HepG2 (cell line): ENCODE measurements at regions not wholly inside any gene's neighbourhood (a gene's known extent, or its start where the extent isn't known, plus 50 kb on each side); places are given as distances from the start of the nearest gene placed in this dataset.

Experiments used
- ATAC-seq: fragments of 200-7000 bp; cut with Tn5 transposase; 3 replicates; pipeline ENCODE4 v1.9.1; 2020; ENCODE audit warnings: mild to moderate bottlenecking, moderate library complexity
- BruUV-seq: library from RNA; stranded (reverse); fragments of 400-500 nt; replicated peaks from 2 replicates; lab custom pipeline; 2021; lab: Mats Ljungman, UMichigan
- CTCF ChIA-PET: fragments of 300-600 bp; formaldehyde crosslinking; extraction: SDS; loops from one replicate; lab custom pipeline; 2021; ENCODE audit warnings: low total read pairs, inconsistent platforms, low intra/inter-chr PET ratio; lab: Yijun Ruan, JAX
- POLR2A ChIA-PET: fragments of 350-600 bp; sonication (Branson Sonifier 250); formaldehyde crosslinking; loops from one replicate; lab custom pipeline; 2020; ENCODE audit warnings: antibody characterized with exemption, inconsistent platforms; lab: Yijun Ruan, JAX
- DNase-seq: peaks from one replicate; pipeline ENCODE4 v3.0.0-alpha.2; 2015; ENCODE audit warnings: low spot score
- FAIRE-seq: peaks from 3 replicates; lab custom pipeline; 2011; peaks lifted over from hg19 to GRCh38; lab: Jason Lieb, UNC
- H2AFZ ChIP-seq: one replicate; pipeline ENCODE4 v1.6.1; 2011; ENCODE audit warnings: low read length, inconsistent platforms
- H3K27ac ChIP-seq: fragments of 300-600 bp; 3 replicates; pipeline ENCODE4 v1.8.0; 2011; ENCODE audit warnings: mixed run types, mild to moderate bottlenecking, mixed read lengths, low read length, inconsistent platforms; ENCODE audit not compliant: insufficient read depth; ENCODE audit errors: extremely low read length
- H3K27me3 ChIP-seq, 2 experiments: fragments of 200-600 bp in 1 of 2; 2 replicates in 1 of 2; 3 replicates in 1 of 2; pipeline versions ENCODE4 v1.6.0 to v1.8.0; 2011; ENCODE audit warnings: low read length in 2 of 2, mild to moderate bottlenecking in 2 of 2, moderate library complexity in 2 of 2, inconsistent platforms in 1 of 2; ENCODE audit not compliant: insufficient read depth in 2 of 2, control insufficient read depth in 1 of 2
- H3K36me3 ChIP-seq, 2 experiments: fragments of 200-600 bp in 1 of 2; replicated peaks in 1 of 2; 2 replicates in 1 of 2; 3 replicates in 1 of 2; pipeline versions ENCODE4 v1.5.1 to v1.8.0; 2011; ENCODE audit warnings: low read length in 2 of 2, inconsistent platforms in 1 of 2; ENCODE audit not compliant: insufficient read depth in 2 of 2, control insufficient read depth in 1 of 2
- H3K4me1 ChIP-seq: 2 replicates; pipeline ENCODE4 v1.5.1; 2012; ENCODE audit warnings: low read length, inconsistent platforms; ENCODE audit not compliant: insufficient read depth
- H3K4me2 ChIP-seq: 2 replicates; pipeline ENCODE4 v1.6.0; 2011; ENCODE audit warnings: low read depth, low read length, inconsistent platforms
- H3K4me3 ChIP-seq, 3 experiments: fragments of 200-600 bp in 1 of 3; sonication (generic), shearing (Covaris generic) in 1 of 3; replicated peaks in 1 of 3; 2 replicates each; pipeline ENCODE4 v1.5.1; 2011 to 2016; ENCODE audit warnings: low read length in 3 of 3, inconsistent platforms in 2 of 3, low read depth in 2 of 3, mild to moderate bottlenecking in 2 of 3, control low read depth in 1 of 3, mixed read lengths in 1 of 3; ENCODE audit not compliant: insufficient read depth in 1 of 3
- H3K79me2 ChIP-seq: one replicate; pipeline ENCODE4 v1.6.1; 2011; ENCODE audit warnings: low read length, inconsistent platforms; ENCODE audit not compliant: insufficient read depth
- H3K9ac ChIP-seq: 2 replicates; pipeline ENCODE4 v1.6.0; 2011; ENCODE audit warnings: mild to moderate bottlenecking, low read depth, low read length, inconsistent platforms; ENCODE audit not compliant: insufficient read depth
- H3K9me3 ChIP-seq: 2 replicates; pipeline ENCODE4 v1.5.1; 2012; ENCODE audit warnings: mild to moderate bottlenecking, low read length
- H4K20me1 ChIP-seq: 2 replicates; pipeline ENCODE4 v1.6.0; 2011; ENCODE audit warnings: inconsistent platforms, mild to moderate bottlenecking, low read length, moderate library complexity; ENCODE audit not compliant: insufficient read depth
- ARNT2 ChIP-seq: sonication (generic); formaldehyde crosslinking; IDR thresholded peaks from 2 replicates; pipeline ENCODE4 v1.8.0; 2022; ENCODE audit warnings: mild to moderate bottlenecking, low read depth, missing genetic modification reagents, moderate library complexity
- CBX2 ChIP-seq, 2 experiments: fragments of 200-600 bp in 1 of 2; sonication (generic); formaldehyde crosslinking in 1 of 2; IDR thresholded peaks; 2 replicates each; pipeline versions ENCODE4 v1.7.0 to v1.8.1; 2018 to 2022; ENCODE audit warnings: low read depth in 2 of 2, low read length in 1 of 2, mild to moderate bottlenecking in 1 of 2, missing genetic modification reagents in 1 of 2
- ETS1 ChIP-seq: sonication (generic); formaldehyde crosslinking; IDR thresholded peaks from 2 replicates; pipeline ENCODE4 v1.4.0; 2020; ENCODE audit warnings: missing genetic modification reagents
- HOMEZ ChIP-seq: IDR thresholded peaks from 2 replicates; pipeline ENCODE4 v1.6.1; 2016; ENCODE audit warnings: low read depth
- MATR3 ChIP-seq: sonication (generic); formaldehyde crosslinking; IDR thresholded peaks from 2 replicates; pipeline ENCODE4 v1.4.0; 2020; ENCODE audit warnings: missing genetic modification reagents
- MYC ChIP-seq: sonication (generic); formaldehyde crosslinking; IDR thresholded peaks from 2 replicates; pipeline ENCODE4 v1.9.0; 2021; ENCODE audit warnings: missing genetic modification reagents, borderline replicate concordance
- NFRKB ChIP-seq: fragments of 450-650 bp; IDR thresholded peaks from 2 replicates; pipeline ENCODE4 v1.6.1; 2017
- PHF20 ChIP-seq: sonication (generic); formaldehyde crosslinking; IDR thresholded peaks from 2 replicates; pipeline ENCODE4 v1.5.0; 2020; ENCODE audit warnings: mild to moderate bottlenecking, missing genetic modification reagents
- RARA ChIP-seq: IDR thresholded peaks from 2 replicates; pipeline ENCODE4 v1.6.1; 2016; ENCODE audit warnings: missing genetic modification reagents, missing compliant biosample characterization
- RFXAP ChIP-seq: sonication (generic); formaldehyde crosslinking; IDR thresholded peaks from 2 replicates; pipeline ENCODE4 v1.4.0; 2020; ENCODE audit warnings: missing genetic modification reagents, borderline replicate concordance
- SNAPC2 ChIP-seq: sonication (generic); formaldehyde crosslinking; IDR thresholded peaks from 2 replicates; pipeline ENCODE4 v1.8.1; 2022; ENCODE audit warnings: mild to moderate bottlenecking, missing genetic modification reagents
- SP4 ChIP-seq: sonication (generic); formaldehyde crosslinking; IDR thresholded peaks from 2 replicates; pipeline ENCODE4 v1.8.1; 2023; ENCODE audit warnings: mild to moderate bottlenecking, missing genetic modification reagents
- TBL1XR1 ChIP-seq: fragments of 150-350 bp; IDR thresholded peaks from 2 replicates; pipeline ENCODE4 v1.6.1; 2014; ENCODE audit warnings: borderline replicate concordance, low read length; ENCODE audit not compliant: partially characterized antibody
- TIGD3 ChIP-seq: sonication (generic); formaldehyde crosslinking; IDR thresholded peaks from 2 replicates; pipeline ENCODE4 v1.5.1; 2020; ENCODE audit warnings: mild to moderate bottlenecking, missing genetic modification reagents, borderline replicate concordance
- ZFP36L1 ChIP-seq: sonication (generic); formaldehyde crosslinking; IDR thresholded peaks from 2 replicates; pipeline ENCODE4 v1.8.0; 2022; ENCODE audit warnings: mild to moderate bottlenecking, missing genetic modification reagents, moderate library complexity
- ZNF17 ChIP-seq: sonication (generic); formaldehyde crosslinking; IDR thresholded peaks from 2 replicates; pipeline ENCODE4 v1.5.0; 2020; ENCODE audit warnings: mild to moderate bottlenecking, missing genetic modification reagents
- ZNF556 ChIP-seq: sonication (generic); formaldehyde crosslinking; IDR thresholded peaks from 2 replicates; pipeline ENCODE4 v1.4.0; 2020; ENCODE audit warnings: mild to moderate bottlenecking, missing genetic modification reagents, borderline replicate concordance
- ZSCAN29 ChIP-seq: sonication (generic); formaldehyde crosslinking; conservative IDR thresholded peaks from 2 replicates; pipeline ENCODE4 v1.4.0; 2020; ENCODE audit warnings: mild to moderate bottlenecking, missing genetic modification reagents
- WGBS: methylation state at CpG from one replicate; pipeline ENCODE4 v1.1.6; 2017; ENCODE audit warnings: low lambda C conversion rate; 5-methylcytosine and 5-hydroxymethylcytosine counted together
- in situ Hi-C: cut with HindIII; loops from 2 replicates; pipeline ENCODE4 v1.10.0; 2017; ENCODE audit warnings: low pct_unique_long_range_greater_than_20kb; ENCODE audit not compliant: extremely low pct_ligation_motif_present
- intact Hi-C: fragments of 100-400 bp; cut with micrococcal nuclease; formaldehyde crosslinking; loops from one replicate; pipeline ENCODE4 v1.10.0; 2022; ENCODE audit not compliant: unreplicated experiment

- TF ChIP-seq ZSCAN29 (CRISPR knock-in tag) (no peak), TBL1XR1 (no peak), MATR3 (CRISPR knock-in tag) (no peak), RARA (no peak), ZNF556 (CRISPR knock-in tag) (no peak), SNAPC2 (CRISPR knock-in tag) (no peak), ZNF17 (no peak), CBX2 (IDR thresholded peaks at IDR 0.05; ENCODE audit: low read depth, low read length) (no peak), CBX2 (CRISPR knock-in tag; IDR thresholded peaks at IDR 0.05; ENCODE audit: low read depth) (no peak), SP4 (CRISPR knock-in tag) (no peak), MYC (no peak)
- TF ChIP-seq, all 625 proteins: peak for 0
- DNase-seq (no peak), ATAC-seq (no peak), FAIRE-seq (no peak)
- no peak overlapping the region for H3K4me3 ChIP-seq
- H3K9ac ChIP-seq, result no peak overlapping the region
- H4K20me1 ChIP-seq, result no peaks in the 10 kb centered on the region
- no TSS peak for BruUV-seq
- no peaks in the 10 kb centered on the region for H3K9me3 ChIP-seq
- H3K27ac ChIP-seq, result no peak overlapping the region
- intact Hi-C loops, result no loop called here
- no peaks in the 10 kb centered on the region for H3K79me2 ChIP-seq
- ChIA-PET CTCF (no interaction called here), POLR2A (no interaction called here)
- WGBS, result 58% methylated on average over 2 of the region's 2 CpGs
- H3K36me3 ChIP-seq, result no peaks in the 10 kb centered on the region
- in situ Hi-C loops, result no loop called here
- H3K4me1 ChIP-seq, result no peaks in the 10 kb centered on the region
- no peak overlapping the region for H3K4me2 ChIP-seq
- no peaks in the 10 kb centered on the region for H3K27me3 ChIP-seq
- H2AFZ ChIP-seq, result no peak overlapping the region
These were observed 178.9 kb upstream of the SOX9 start for GRCh38 chr17:71941920-71942319.

- DNase-seq (no peak), FAIRE-seq (no peak), ATAC-seq (no peak)
- Histone ChIP-seq H2AFZ (no peak overlapping the region), H3K4me3 (no peak overlapping the region), H3K27ac (no peak overlapping the region), H3K9ac (no peak overlapping the region), H4K20me1 (no peaks in the 10 kb centered on the region), H3K4me1 (no peaks in the 10 kb centered on the region), H3K27me3 (no peaks in the 10 kb centered on the region), H3K9me3 (no peaks in the 10 kb centered on the region), H3K4me2 (no peak overlapping the region), H3K79me2 (no peaks in the 10 kb centered on the region), H3K36me3 (no peaks in the 10 kb centered on the region)
- intact Hi-C loops, result no loop called here
- ChIA-PET POLR2A (no interaction called here), CTCF (no interaction called here)
- no TSS peak for BruUV-seq
- 7% methylated on average over 3 of the region's 3 CpGs for WGBS
- in situ Hi-C loops, result no loop called here
- TF ChIP-seq ARNT2 (CRISPR knock-in tag) (no peak), ZFP36L1 (CRISPR knock-in tag) (no peak), TIGD3 (no peak), RFXAP (CRISPR knock-in tag) (no peak), ETS1 (CRISPR knock-in tag) (no peak), PHF20 (CRISPR knock-in tag) (no peak), NFRKB (no peak), HOMEZ (no peak)
These were observed 178.2 kb upstream of the SOX9 start for GRCh38 chr17:71942626-71943025.
